Astrocyte (in vitro differentiated cells and primary cell): ENCODE measurements at regions not wholly inside any gene's neighbourhood (a gene's known extent, or its start where the extent isn't known, plus 50 kb on each side); places are given as distances from the start of the nearest gene placed in this dataset.

Source experiments
- CTCF ChIP-seq: IDR thresholded peaks from 2 replicates; pipeline ENCODE4 v1.5.1; 2011; ENCODE audit warnings: low read depth, mild to moderate bottlenecking, inconsistent platforms, low read length, moderate library complexity; ENCODE audit not compliant: insufficient read depth
- EZH2 ChIP-seq: IDR thresholded peaks from 2 replicates; pipeline ENCODE4 v1.6.1; 2012; ENCODE audit warnings: mild to moderate bottlenecking, low read length, inconsistent platforms; ENCODE audit not compliant: insufficient read depth

DNA sequence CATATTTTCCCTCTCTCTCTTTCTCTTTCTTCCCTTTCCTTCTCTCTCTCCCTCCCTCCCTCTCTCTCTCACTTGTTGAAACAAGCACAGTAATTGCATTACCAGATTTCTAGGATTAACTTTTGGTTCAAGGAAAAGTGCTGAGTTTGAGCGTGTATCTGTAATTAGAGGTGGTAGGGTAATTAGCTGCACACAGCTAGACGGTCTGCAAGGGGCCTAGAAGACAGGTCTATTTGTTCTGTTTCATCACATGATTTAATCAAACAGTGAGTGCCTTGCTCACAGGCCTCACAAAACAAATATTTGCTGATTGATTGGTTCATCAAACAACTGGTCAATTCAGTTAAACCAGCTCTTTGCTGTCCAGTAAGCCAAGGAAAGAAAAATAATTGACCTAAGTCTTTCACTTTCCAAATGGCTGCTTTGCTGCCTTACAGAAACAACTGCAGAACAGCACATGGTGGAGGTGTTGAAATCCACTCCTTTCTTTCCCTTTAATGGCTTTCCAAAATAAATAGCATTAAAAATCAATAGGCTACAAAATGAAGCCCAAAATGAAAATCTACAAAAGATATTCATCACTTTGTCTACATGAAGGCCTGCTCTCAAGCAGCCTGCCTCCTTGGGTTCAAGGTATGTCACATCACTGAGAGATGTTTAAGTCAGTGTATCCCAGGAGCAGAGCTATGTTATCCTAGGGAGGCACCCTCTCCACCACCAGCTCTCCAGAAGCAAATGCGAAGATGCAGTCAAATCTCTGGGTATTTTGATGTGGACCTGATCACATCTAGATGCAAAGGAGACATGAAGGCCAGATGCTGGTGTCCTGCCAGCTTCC, 264.4 kb upstream of the SIX2 start:
- TF ChIP-seq CTCF (no peak), EZH2 (no peak)
